K562 (cell line): ENCODE measurements at regions not wholly inside any gene's neighbourhood (a gene's known extent, or its start where the extent isn't known, plus 50 kb on each side); places are given as distances from the start of the nearest gene placed in this dataset.

Experiments used
- ATAC-seq: fragments of 200-7000 bp; cut with Tn5 transposase; 3 replicates; pipeline ENCODE4 v1.9.1; 2020; ENCODE audit warnings: moderate library complexity
- BruUV-seq: library from RNA; stranded (reverse); fragments of 400-500 nt; replicated peaks from 2 replicates; lab custom pipeline; 2021; lab: Mats Ljungman, UMichigan
- CTCF ChIA-PET: fragments of 300-600 bp; formaldehyde crosslinking; extraction: SDS; loops from one replicate; lab custom pipeline; 2021; ENCODE audit warnings: low intra/inter-chr PET ratio; lab: Yijun Ruan, JAX
- POLR2A ChIA-PET: fragments of 300-600, 350-650 bp; sonication (Branson Sonifier 250); formaldehyde crosslinking; extraction: SDS; loops from one replicate; lab custom pipeline; 2021; ENCODE audit warnings: antibody characterized with exemption, inconsistent platforms; lab: Yijun Ruan, JAX
- DNase-seq, 4 experiments: peaks; one replicate each; pipeline versions ENCODE4 v3.0.0 to v3.0.0-alpha.2; 2011 to 2018; ENCODE audit warnings: low spot score in 3 of 4, mixed read lengths in 3 of 4; ENCODE audit errors: extremely low read depth in 1 of 4
- FAIRE-seq: peaks from 2 replicates; lab custom pipeline; 2011; peaks lifted over from hg19 to GRCh38; lab: Jason Lieb, UNC
- H2AFZ ChIP-seq: 2 replicates; pipeline ENCODE4 v1.6.0; 2011; ENCODE audit warnings: low read depth, low read length, control low read depth, inconsistent platforms
- H3K27ac ChIP-seq: fragments of 200-600 bp; 3 replicates; pipeline ENCODE4 v1.8.0; 2011; ENCODE audit warnings: low read depth, mild to moderate bottlenecking, control low read depth, inconsistent platforms, low read length, moderate library complexity, mixed read lengths; ENCODE audit errors: extremely low read depth
- H3K27me3 ChIP-seq, 2 experiments: fragments of 300-600 bp in 1 of 2; 2 replicates in 1 of 2; 3 replicates in 1 of 2; pipeline versions ENCODE4 v1.6.0 to v1.8.0; 2011; ENCODE audit warnings: inconsistent platforms in 2 of 2, low read length in 2 of 2, mild to moderate bottlenecking in 1 of 2, mixed read lengths in 1 of 2, moderate library complexity in 1 of 2; ENCODE audit not compliant: control insufficient read depth in 2 of 2, insufficient read depth in 2 of 2
- H3K36me3 ChIP-seq: fragments of 300-600 bp; 3 replicates; pipeline ENCODE4 v1.8.0; 2011; ENCODE audit warnings: mild to moderate bottlenecking, low read length, inconsistent platforms; ENCODE audit not compliant: control insufficient read depth, insufficient read depth
- H3K4me1 ChIP-seq, 2 experiments: fragments of 200-600 bp in 1 of 2; replicated peaks in 1 of 2; 2 replicates in 1 of 2; 3 replicates in 1 of 2; pipeline versions ENCODE4 v1.5.1 to v1.8.0; 2011; ENCODE audit warnings: inconsistent platforms in 2 of 2, low read length in 2 of 2, mild to moderate bottlenecking in 1 of 2, mixed read lengths in 1 of 2, moderate library complexity in 1 of 2; ENCODE audit not compliant: control insufficient read depth in 2 of 2, insufficient read depth in 2 of 2
- H3K4me2 ChIP-seq: 2 replicates; pipeline ENCODE4 v1.6.1; 2011; ENCODE audit warnings: low read length, control low read depth, inconsistent platforms, mixed read lengths; ENCODE audit not compliant: insufficient read depth
- H3K4me3 ChIP-seq: fragments of 200-600 bp; sonication (generic), shearing (Covaris generic); 2 replicates; pipeline ENCODE4 v1.5.1; 2016; ENCODE audit warnings: control low read depth, inconsistent platforms
- H3K79me2 ChIP-seq: fragments of 200-600 bp; 3 replicates; pipeline ENCODE4 v1.8.0; 2011; ENCODE audit warnings: low read length, inconsistent platforms; ENCODE audit not compliant: control insufficient read depth, insufficient read depth
- H3K9ac ChIP-seq, 2 experiments: 2 replicates each; pipeline versions ENCODE4 v1.6.0 to v1.6.1; 2011; ENCODE audit warnings: low read depth in 2 of 2, low read length in 2 of 2, control low read depth in 1 of 2, inconsistent platforms in 1 of 2, mild to moderate bottlenecking in 1 of 2, mixed read lengths in 1 of 2; ENCODE audit not compliant: insufficient read depth in 1 of 2
- H3K9me1 ChIP-seq: one replicate; pipeline ENCODE4 v1.6.0; 2011; ENCODE audit warnings: inconsistent platforms, mild to moderate bottlenecking, low read length, moderate library complexity; ENCODE audit not compliant: control insufficient read depth, insufficient read depth
- H3K9me3 ChIP-seq: replicated peaks from 2 replicates; pipeline ENCODE4 v1.5.1; 2011; ENCODE audit warnings: low read depth, low read length, inconsistent platforms; ENCODE audit not compliant: control insufficient read depth, insufficient read depth
- H4K20me1 ChIP-seq: replicated peaks from 2 replicates; pipeline ENCODE4 v1.6.1; 2011; ENCODE audit warnings: low read length, inconsistent platforms, mixed read lengths; ENCODE audit not compliant: control insufficient read depth, insufficient read depth
- ARID3A ChIP-seq: IDR thresholded peaks from 2 replicates; pipeline ENCODE4 v1.6.1; 2012; ENCODE audit warnings: low read depth, low read length, improper control_type of control experiment, borderline replicate concordance
- CEBPB ChIP-seq: fragments of 450-650 bp; IDR thresholded peaks from 2 replicates; pipeline ENCODE4 v1.6.1; 2016; ENCODE audit warnings: missing genetic modification characterization, missing compliant biosample characterization
- FOXP4 ChIP-seq: sonication (generic); formaldehyde crosslinking; IDR thresholded peaks from 2 replicates; pipeline ENCODE4 v1.8.0; 2022; ENCODE audit warnings: mild to moderate bottlenecking, missing genetic modification reagents, borderline replicate concordance
- HNRNPL ChIP-seq: fragments of 200-400 bp; formaldehyde crosslinking; IDR thresholded peaks from 2 replicates; pipeline ENCODE4 v1.6.1; 2017; ENCODE audit warnings: low read depth, mild to moderate bottlenecking, low read length
- MITF ChIP-seq: IDR thresholded peaks from 2 replicates; pipeline ENCODE4 v1.6.1; 2014; ENCODE audit warnings: antibody characterized with exemption
- NR2F6 ChIP-seq: fragments of 450-650 bp; formaldehyde crosslinking; IDR thresholded peaks from 2 replicates; pipeline ENCODE4 v1.4.0; 2020; ENCODE audit warnings: mild to moderate bottlenecking
- ZNF384 ChIP-seq: IDR thresholded peaks from 2 replicates; pipeline ENCODE4 v1.6.1; 2012; ENCODE audit warnings: low read depth, low read length, improper control_type of control experiment
- ZSCAN32 ChIP-seq: fragments of 450-650 bp; formaldehyde crosslinking; IDR thresholded peaks from 2 replicates; pipeline ENCODE4 v1.4.0; 2020; ENCODE audit warnings: mild to moderate bottlenecking, moderate library complexity
- WGBS: fragments of 100-300 bp; shearing (Covaris generic); methylation state at CpG from one replicate; pipeline ENCODE4 v1.1.6; 2016; ENCODE audit warnings: low coverage, mixed read lengths; ENCODE audit not compliant: insufficient coverage; ENCODE audit errors: missing lambda C conversion rate; 5-methylcytosine and 5-hydroxymethylcytosine counted together
- in situ Hi-C: fragments of 300-500 bp; cut with MboI; formaldehyde crosslinking; loops from 4 replicates; pipeline ENCODE4 v1.15.0; 2018; ENCODE audit warnings: inconsistent platforms, mixed read lengths
- intact Hi-C: fragments of 100-400 bp; cut with micrococcal nuclease; formaldehyde crosslinking; loops from 2 replicates; pipeline ENCODE4 v1.14.2; 2022
- TF ChIP-seq, protein P1 (sequence below): fragments of 150-350 bp; conservative IDR thresholded peaks from 2 replicates; pipeline ENCODE4 v1.6.1; 2014; ENCODE audit warnings: low read length
- TF ChIP-seq, protein P2 (sequence below): fragments of 250-450 bp; sonication (Bioruptor Pico); IDR thresholded peaks from 2 replicates; pipeline ENCODE4 v1.5.0; 2021
- TF ChIP-seq, protein P3 (sequence below): fragments of 450-650 bp; formaldehyde crosslinking; IDR thresholded peaks from 2 replicates; pipeline ENCODE4 v1.4.0; 2020; ENCODE audit warnings: mild to moderate bottlenecking, moderate library complexity

DNA sequence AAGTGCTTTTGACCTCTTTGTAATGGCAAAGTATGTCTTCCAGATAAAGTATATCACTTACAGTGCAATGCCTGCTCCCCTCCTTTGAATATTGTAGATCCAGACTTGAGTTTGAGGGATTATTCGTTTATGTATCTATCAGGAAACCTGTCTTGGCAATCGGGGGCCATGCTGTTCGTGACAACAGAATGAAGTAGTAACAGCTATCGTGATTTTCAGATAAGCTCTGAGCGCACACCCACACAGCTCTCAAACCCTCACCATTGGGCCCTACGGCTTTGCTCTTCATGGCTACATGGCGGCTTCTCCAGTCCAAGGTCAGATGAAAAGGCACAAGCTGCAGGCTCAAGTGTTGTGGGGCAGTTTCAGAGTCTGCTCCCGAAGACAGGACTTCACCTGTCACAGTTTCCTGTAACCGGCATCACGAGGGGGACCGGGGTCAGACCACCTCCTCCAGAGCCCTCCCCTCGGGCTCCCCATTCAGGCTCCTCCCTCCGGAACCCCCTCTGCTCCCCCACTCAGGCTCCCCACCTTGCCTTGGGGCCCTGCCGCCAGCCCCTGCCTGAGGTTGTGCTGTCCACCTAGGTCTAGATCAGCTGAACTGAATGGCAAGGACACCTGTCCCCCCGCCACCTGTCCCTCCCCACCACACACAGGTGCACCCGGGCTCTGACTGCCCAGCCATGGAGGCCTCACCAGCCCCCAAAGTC, 292.5 kb upstream of the SALL3 start:
- POLR2A ChIA-PET = interaction anchor here (0.7 kb wide), 1 partner anchor 316 kb away, joined by 3 read pairs; no protein-coding TSS in a partner anchor
- TF ChIP-seq ZSCAN32 (CRISPR knock-in tag) (no peak), ARID3A (no peak), CEBPB (tag) (no peak), NR2F6 (CRISPR knock-in tag) (no peak), ZNF384 (no peak), FOXP4 (CRISPR knock-in tag) (no peak), MITF (no peak), HNRNPL (no peak)
- TF ChIP-seq, protein P1, sequence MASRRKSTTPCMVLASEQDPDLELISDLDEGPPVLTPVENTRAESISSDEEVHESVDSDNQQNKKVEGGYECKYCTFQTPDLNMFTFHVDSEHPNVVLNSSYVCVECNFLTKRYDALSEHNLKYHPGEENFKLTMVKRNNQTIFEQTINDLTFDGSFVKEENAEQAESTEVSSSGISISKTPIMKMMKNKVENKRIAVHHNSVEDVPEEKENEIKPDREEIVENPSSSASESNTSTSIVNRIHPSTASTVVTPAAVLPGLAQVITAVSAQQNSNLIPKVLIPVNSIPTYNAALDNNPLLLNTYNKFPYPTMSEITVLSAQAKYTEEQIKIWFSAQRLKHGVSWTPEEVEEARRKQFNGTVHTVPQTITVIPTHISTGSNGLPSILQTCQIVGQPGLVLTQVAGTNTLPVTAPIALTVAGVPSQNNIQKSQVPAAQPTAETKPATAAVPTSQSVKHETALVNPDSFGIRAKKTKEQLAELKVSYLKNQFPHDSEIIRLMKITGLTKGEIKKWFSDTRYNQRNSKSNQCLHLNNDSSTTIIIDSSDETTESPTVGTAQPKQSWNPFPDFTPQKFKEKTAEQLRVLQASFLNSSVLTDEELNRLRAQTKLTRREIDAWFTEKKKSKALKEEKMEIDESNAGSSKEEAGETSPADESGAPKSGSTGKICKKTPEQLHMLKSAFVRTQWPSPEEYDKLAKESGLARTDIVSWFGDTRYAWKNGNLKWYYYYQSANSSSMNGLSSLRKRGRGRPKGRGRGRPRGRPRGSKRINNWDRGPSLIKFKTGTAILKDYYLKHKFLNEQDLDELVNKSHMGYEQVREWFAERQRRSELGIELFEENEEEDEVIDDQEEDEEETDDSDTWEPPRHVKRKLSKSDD = no peak
- TF ChIP-seq, protein P2, sequence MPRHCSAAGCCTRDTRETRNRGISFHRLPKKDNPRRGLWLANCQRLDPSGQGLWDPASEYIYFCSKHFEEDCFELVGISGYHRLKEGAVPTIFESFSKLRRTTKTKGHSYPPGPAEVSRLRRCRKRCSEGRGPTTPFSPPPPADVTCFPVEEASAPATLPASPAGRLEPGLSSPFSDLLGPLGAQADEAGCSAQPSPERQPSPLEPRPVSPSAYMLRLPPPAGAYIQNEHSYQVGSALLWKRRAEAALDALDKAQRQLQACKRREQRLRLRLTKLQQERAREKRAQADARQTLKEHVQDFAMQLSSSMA (CRISPR knock-in tag) = no peak
- TF ChIP-seq, protein P3, sequence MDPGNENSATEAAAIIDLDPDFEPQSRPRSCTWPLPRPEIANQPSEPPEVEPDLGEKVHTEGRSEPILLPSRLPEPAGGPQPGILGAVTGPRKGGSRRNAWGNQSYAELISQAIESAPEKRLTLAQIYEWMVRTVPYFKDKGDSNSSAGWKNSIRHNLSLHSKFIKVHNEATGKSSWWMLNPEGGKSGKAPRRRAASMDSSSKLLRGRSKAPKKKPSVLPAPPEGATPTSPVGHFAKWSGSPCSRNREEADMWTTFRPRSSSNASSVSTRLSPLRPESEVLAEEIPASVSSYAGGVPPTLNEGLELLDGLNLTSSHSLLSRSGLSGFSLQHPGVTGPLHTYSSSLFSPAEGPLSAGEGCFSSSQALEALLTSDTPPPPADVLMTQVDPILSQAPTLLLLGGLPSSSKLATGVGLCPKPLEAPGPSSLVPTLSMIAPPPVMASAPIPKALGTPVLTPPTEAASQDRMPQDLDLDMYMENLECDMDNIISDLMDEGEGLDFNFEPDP (CRISPR knock-in tag) = no peak

More for the DNA sequence above, 292.5 kb upstream of the SALL3 start:
- no peak for ATAC-seq
- no peaks in the 10 kb centered on the region for H3K9me1 ChIP-seq
- H4K20me1 ChIP-seq = no peaks in the 10 kb centered on the region
- CTCF ChIA-PET = no interaction called here
- peaks cover 0 to 26% of the 10 kb centered on the region in 2 experiments; a peak in 4 of 5 replicates for H3K27me3 ChIP-seq
- no TSS peak for BruUV-seq
- H3K36me3 ChIP-seq = no peaks in the 10 kb centered on the region
- no peak for FAIRE-seq
- in situ Hi-C loops (no loop called here), intact Hi-C loops (no loop called here)
- H3K9me3 ChIP-seq = no peaks in the 10 kb centered on the region
- H3K4me3 ChIP-seq = no peak overlapping the region
- no peak overlapping the region for H3K9ac ChIP-seq
- H3K4me2 ChIP-seq = no peak overlapping the region
- no peak overlapping the region for H3K27ac ChIP-seq
- H2AFZ ChIP-seq = no peak overlapping the region
- WGBS = 0% methylated on average over 11 of the region's 16 CpGs
- no peak for DNase-seq
- H3K4me1 ChIP-seq = no peaks in the 10 kb centered on the region
- H3K79me2 ChIP-seq = no peaks in the 10 kb centered on the region
